ENCODE measurements at regions not wholly inside any gene's neighbourhood (a gene's known extent, or its start where the extent isn't known, plus 50 kb on each side); places are given as distances from the start of the nearest gene placed in this dataset.

DNA sequence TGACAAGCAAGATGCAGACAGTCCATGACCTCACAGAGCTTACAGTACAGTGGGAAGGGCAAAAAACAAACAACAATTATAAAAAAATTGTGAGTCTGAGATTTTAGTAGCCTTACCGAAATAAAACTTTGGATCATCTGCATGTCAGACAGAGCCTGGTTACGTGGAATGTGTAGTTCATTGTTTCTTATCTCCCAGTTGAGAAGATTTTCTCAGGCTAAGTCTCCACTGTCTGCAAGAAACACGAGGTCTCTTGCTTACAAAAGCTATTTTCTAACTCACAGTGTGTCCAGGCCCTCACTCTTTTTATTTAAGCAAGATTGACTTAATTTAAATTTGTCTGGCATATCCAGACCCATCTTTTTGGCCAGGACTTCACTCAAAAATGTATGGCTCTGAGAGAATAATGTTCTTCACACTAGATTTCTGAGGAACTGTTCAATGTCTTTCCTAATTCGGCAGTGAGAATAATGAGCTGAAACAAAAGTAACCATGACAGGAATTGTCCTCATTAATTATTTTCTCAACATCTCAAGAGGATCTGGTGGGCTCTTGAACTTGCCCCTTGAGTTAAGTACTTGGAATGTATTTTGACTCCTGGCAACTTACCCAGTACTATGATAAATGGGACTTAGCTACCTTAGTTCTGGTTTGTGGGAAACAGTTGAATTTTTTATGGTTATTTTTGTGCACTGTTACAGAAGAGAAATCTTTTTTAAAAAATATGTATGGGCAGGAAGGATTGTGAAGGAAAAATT lies 265.1 kb upstream of the COL8A1 start:
- TF ChIP-seq, protein P1, sequence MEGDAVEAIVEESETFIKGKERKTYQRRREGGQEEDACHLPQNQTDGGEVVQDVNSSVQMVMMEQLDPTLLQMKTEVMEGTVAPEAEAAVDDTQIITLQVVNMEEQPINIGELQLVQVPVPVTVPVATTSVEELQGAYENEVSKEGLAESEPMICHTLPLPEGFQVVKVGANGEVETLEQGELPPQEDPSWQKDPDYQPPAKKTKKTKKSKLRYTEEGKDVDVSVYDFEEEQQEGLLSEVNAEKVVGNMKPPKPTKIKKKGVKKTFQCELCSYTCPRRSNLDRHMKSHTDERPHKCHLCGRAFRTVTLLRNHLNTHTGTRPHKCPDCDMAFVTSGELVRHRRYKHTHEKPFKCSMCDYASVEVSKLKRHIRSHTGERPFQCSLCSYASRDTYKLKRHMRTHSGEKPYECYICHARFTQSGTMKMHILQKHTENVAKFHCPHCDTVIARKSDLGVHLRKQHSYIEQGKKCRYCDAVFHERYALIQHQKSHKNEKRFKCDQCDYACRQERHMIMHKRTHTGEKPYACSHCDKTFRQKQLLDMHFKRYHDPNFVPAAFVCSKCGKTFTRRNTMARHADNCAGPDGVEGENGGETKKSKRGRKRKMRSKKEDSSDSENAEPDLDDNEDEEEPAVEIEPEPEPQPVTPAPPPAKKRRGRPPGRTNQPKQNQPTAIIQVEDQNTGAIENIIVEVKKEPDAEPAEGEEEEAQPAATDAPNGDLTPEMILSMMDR (IDR thresholded peaks at IDR 0.05), result no peak
- no peak for TF ChIP-seq POLR2A (IDR thresholded peaks at IDR 0.05)
